Esophagus muscularis mucosa (tissue), 4 donors: ENCODE measurements at regions not wholly inside any gene's neighbourhood (a gene's known extent, or its start where the extent isn't known, plus 50 kb on each side); places are given as distances from the start of the nearest gene placed in this dataset.

Experiments used
- EP300 ChIP-seq: sonication (generic); formaldehyde crosslinking; IDR thresholded peaks from one replicate; pipeline ENCODE4 v1.6.1; 2017; ENCODE audit warnings: antibody characterized with exemption
- POLR2A ChIP-seq: fragments of 450-650 bp; IDR thresholded peaks from one replicate; pipeline ENCODE4 v1.6.1; 2017; ENCODE audit warnings: antibody characterized with exemption, moderate library complexity, mild to moderate bottlenecking, low read depth
- POLR2AphosphoS5 ChIP-seq, 2 donors: sonication (generic); formaldehyde crosslinking; IDR thresholded peaks; one replicate each; pipeline ENCODE4 v1.6.1; 2017; ENCODE audit warnings: antibody characterized with exemption in 2 of 2
- TF ChIP-seq, protein P1 (sequence below), 3 experiments: fragments of 200-600 bp in 2 of 3; fragments of 450-650 bp in 1 of 3; sonication (generic) in 2 of 3; IDR thresholded peaks; one replicate each; pipeline ENCODE4 v1.5.1; 2017 to 2019; ENCODE audit warnings: antibody characterized with exemption in 3 of 3, mild to moderate bottlenecking in 2 of 3, moderate library complexity in 1 of 3

- no peak for TF ChIP-seq POLR2A
- TF ChIP-seq, protein P1, sequence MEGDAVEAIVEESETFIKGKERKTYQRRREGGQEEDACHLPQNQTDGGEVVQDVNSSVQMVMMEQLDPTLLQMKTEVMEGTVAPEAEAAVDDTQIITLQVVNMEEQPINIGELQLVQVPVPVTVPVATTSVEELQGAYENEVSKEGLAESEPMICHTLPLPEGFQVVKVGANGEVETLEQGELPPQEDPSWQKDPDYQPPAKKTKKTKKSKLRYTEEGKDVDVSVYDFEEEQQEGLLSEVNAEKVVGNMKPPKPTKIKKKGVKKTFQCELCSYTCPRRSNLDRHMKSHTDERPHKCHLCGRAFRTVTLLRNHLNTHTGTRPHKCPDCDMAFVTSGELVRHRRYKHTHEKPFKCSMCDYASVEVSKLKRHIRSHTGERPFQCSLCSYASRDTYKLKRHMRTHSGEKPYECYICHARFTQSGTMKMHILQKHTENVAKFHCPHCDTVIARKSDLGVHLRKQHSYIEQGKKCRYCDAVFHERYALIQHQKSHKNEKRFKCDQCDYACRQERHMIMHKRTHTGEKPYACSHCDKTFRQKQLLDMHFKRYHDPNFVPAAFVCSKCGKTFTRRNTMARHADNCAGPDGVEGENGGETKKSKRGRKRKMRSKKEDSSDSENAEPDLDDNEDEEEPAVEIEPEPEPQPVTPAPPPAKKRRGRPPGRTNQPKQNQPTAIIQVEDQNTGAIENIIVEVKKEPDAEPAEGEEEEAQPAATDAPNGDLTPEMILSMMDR (IDR thresholded peaks at IDR 0.05) = no peak
- TF ChIP-seq POLR2AphosphoS5 (IDR thresholded peaks at IDR 0.05) = no peak
- TF ChIP-seq EP300 = no peak
Measured at GRCh38 chr7:19971956-19972355, 198.5 kb upstream of the TMEM196 start.
